IPS-18a (cell line): ENCODE measurements at regions not wholly inside any gene's neighbourhood (a gene's known extent, or its start where the extent isn't known, plus 50 kb on each side); places are given as distances from the start of the nearest gene placed in this dataset.
"Not testable (repeated sequence)": the region's sequence is repeated elsewhere in the genome, so short reads cannot be mapped to it uniquely, and the experiment has no call there.

Experiments used
- H3K27ac ChIP-seq: one replicate; pipeline ENCODE4 v1.5.1; 2013; ENCODE audit warnings: low read length
- H3K27me3 ChIP-seq: one replicate; pipeline ENCODE4 v1.6.1; 2013; ENCODE audit warnings: mild to moderate bottlenecking, low read length; ENCODE audit not compliant: control insufficient read depth, insufficient read depth
- H3K36me3 ChIP-seq: one replicate; pipeline ENCODE4 v1.6.1; 2013; ENCODE audit warnings: low read depth, low read length; ENCODE audit not compliant: control insufficient read depth
- H3K4me1 ChIP-seq: one replicate; pipeline ENCODE4 v1.6.1; 2013; ENCODE audit warnings: low read depth, low read length; ENCODE audit not compliant: control insufficient read depth
- H3K4me3 ChIP-seq: one replicate; pipeline ENCODE4 v1.5.1; 2013; ENCODE audit warnings: low read length
- H3K9ac ChIP-seq: one replicate; pipeline ENCODE4 v1.6.1; 2013; ENCODE audit warnings: mild to moderate bottlenecking, low read length, moderate library complexity
- H3K9me3 ChIP-seq: one replicate; pipeline ENCODE4 v1.6.1; 2013; ENCODE audit warnings: low read depth, low read length; ENCODE audit not compliant: control insufficient read depth

- Histone ChIP-seq H3K27me3 (no peaks in the 10 kb centered on the region), H3K4me3 (no peak overlapping the region), H3K9me3 (no peaks in the 10 kb centered on the region), H3K4me1 (no peaks in the 10 kb centered on the region), H3K9ac (no peak overlapping the region), H3K27ac (no peak overlapping the region), H3K36me3 (no peaks in the 10 kb centered on the region)
These were observed 1686.7 kb downstream of the SI start for GRCh38 chr3:163391407-163392181.

DNA sequence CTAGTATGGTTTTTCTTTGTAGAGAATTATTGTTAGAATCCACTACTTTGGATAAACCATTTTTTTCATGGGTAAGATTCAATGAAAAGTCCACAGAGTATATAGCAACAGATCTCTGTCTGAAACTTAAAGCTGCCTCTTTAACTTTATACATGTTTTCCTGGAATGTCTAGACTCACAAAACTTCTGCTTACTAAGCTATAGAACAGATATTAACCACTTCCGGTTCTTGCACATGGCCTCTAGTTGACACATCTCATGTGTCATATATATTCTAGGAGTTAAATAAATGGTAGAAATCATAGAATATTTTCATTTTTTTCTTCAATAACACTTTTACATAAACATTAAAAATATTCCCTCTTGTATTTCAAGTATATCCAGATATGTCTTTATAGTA lies 1693.9 kb downstream of the SI start:
- Histone ChIP-seq H3K4me1 (no peaks in the 10 kb centered on the region), H3K9me3 (no peaks in the 10 kb centered on the region), H3K4me3 (no peak overlapping the region), H3K36me3 (no peaks in the 10 kb centered on the region), H3K27me3 (no peaks in the 10 kb centered on the region), H3K9ac (no peak overlapping the region), H3K27ac (no peak overlapping the region)

- Histone ChIP-seq H3K27me3 (no peaks in the 10 kb centered on the region), H3K4me3 (no peak overlapping the region), H3K9ac (no peak overlapping the region), H3K4me1 (no peaks in the 10 kb centered on the region), H3K9me3 (no peaks in the 10 kb centered on the region), H3K27ac (no peak overlapping the region), H3K36me3 (no peaks in the 10 kb centered on the region)
These were observed 1696.1 kb downstream of the SI start for GRCh38 chr3:163382183-163382582.

DNA sequence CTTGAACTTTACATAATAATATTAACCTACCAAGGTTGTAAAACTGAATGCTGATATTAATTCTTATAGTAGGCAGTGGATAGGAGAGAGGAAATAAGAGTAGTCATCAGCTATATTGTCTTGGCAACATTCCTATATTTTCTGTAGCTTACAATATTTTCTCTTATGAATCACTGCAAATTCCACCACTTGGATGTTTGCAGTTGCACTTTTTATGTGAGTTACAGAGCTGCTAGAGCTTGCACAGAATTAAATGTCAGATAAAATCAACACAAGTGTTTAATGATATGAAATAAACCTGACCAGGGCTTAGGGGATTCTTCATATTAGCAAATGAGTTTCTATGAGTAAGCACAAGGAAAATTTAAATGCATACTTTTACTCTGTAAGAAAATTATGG lies 1710.1 kb downstream of the SI start:
- no peaks in the 10 kb centered on the region for H3K27me3 ChIP-seq
- no peak overlapping the region for H3K9ac ChIP-seq
- H3K4me1 ChIP-seq, result no peaks in the 10 kb centered on the region
- no peaks in the 10 kb centered on the region for H3K9me3 ChIP-seq
- no peak overlapping the region for H3K4me3 ChIP-seq
- no peaks in the 10 kb centered on the region for H3K36me3 ChIP-seq
- H3K27ac ChIP-seq, result no peak overlapping the region

DNA sequence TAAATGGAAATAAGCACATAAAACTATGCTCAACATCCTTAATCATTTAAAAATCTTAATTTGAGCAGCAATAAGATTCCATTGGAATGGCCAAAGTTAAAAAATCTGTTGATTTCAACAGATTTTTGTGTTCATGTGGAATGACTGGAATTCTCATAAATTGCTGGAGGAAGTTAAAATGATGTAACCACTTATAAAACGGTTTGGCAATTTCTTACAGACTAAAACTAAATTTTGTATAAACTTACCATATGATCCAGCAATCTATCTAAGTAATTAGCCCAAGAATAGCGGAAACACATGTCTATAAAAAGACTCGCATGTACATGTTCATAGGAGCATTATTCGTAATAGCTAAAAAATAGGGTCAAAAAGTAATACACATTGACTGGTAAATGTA lies 1713.6 kb downstream of the SI start:
- no peaks in the 10 kb centered on the region for H3K27me3 ChIP-seq
- no peaks in the 10 kb centered on the region for H3K9me3 ChIP-seq
- no peaks in the 10 kb centered on the region for H3K4me1 ChIP-seq
- H3K27ac ChIP-seq, result no peak overlapping the region
- no peaks in the 10 kb centered on the region for H3K36me3 ChIP-seq
- H3K4me3 ChIP-seq, result no peak overlapping the region
- no peak overlapping the region for H3K9ac ChIP-seq

GRCh38 chr3:163362151-163362550 lies 1716.1 kb downstream of the SI start:
- Histone ChIP-seq H3K27me3 (no peaks in the 10 kb centered on the region), H3K9ac (no peak overlapping the region), H3K36me3 (no peaks in the 10 kb centered on the region), H3K9me3 (no peaks in the 10 kb centered on the region), H3K4me1 (no peaks in the 10 kb centered on the region), H3K4me3 (no peak overlapping the region), H3K27ac (no peak overlapping the region)

DNA sequence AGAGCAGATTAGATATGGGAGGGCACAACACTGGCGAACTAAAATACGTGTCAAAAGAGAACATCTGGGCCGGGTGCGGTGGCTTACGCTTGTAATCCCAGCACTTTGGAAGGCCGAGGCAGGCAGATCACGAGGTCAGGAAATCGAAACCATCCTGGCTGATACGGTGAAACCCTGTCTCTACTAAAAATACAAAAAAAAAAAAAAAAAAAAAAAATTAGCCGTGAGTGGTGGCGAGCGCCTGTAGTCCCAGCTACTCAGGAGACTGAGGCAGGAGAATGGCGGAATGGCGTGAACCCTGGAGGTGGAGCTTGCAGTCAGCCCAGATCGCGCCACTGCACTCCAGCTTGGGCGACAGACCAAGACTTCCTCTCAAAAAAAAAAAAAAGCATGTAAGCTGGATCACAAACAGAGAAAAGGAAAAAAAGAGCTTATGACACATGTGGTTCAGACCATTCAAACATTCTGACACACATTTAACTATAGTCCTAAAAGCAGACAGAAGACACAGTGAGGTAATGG lies 1716.9 kb downstream of the SI start:
- not testable (repeated sequence) for H3K4me3 ChIP-seq, H3K9me3 ChIP-seq, H3K4me1 ChIP-seq, H3K36me3 ChIP-seq, H3K9ac ChIP-seq, H3K27me3 ChIP-seq, H3K27ac ChIP-seq

DNA sequence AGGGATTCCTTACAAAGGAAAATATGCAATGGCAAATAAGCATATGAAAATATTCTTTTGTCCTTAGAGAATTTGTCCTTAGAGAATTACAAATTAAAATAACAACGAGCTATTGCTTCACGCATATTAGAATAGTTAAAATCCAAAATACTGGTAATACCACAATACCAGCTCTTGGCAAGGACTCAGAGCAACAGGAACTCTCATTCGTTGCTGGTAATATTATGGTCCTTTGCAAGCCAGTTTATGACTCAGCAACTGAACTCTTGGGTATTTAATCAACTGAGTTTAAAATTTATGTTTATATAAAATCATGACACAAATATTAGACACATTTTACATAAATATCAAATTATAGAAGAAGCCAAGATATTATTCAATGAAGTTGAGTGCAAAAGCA lies 1730.4 kb downstream of the SI start:
- Histone ChIP-seq H3K36me3 (no peaks in the 10 kb centered on the region), H3K9me3 (no peaks in the 10 kb centered on the region), H3K9ac (no peak overlapping the region), H3K27me3 (no peaks in the 10 kb centered on the region), H3K4me1 (no peaks in the 10 kb centered on the region), H3K4me3 (no peak overlapping the region), H3K27ac (no peak overlapping the region)

DNA sequence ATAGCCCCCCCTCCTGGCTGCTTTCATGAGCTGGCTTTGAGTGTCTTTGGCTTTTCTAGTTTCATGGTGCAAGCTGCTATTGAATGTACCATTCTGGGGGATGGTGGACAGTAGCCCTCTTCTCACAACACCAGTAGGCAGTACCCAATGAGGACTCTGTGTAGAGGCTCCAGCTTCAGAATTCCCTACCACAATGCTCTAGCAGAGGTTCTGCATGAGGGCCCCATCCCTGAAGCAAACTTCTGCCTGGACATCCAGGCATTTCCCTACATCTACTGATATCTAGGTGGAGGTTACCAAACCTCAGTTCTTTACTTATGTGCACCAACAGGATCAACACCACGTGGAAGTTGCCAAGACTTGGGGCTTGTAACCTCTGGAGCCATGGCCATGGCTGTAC lies 1742.9 kb downstream of the SI start:
- Histone ChIP-seq H3K4me1 (no peaks in the 10 kb centered on the region), H3K27me3 (no peaks in the 10 kb centered on the region), H3K4me3 (no peak overlapping the region), H3K36me3 (no peaks in the 10 kb centered on the region), H3K9ac (no peak overlapping the region), H3K9me3 (peaks cover 7% of the 10 kb centered on the region), H3K27ac (no peak overlapping the region)

GRCh38 chr3:163328680-163329079 lies 1749.6 kb downstream of the SI start:
- Histone ChIP-seq H3K9ac (no peak overlapping the region), H3K4me3 (no peak overlapping the region), H3K9me3 (peaks cover 7% of the 10 kb centered on the region), H3K36me3 (no peaks in the 10 kb centered on the region), H3K4me1 (no peaks in the 10 kb centered on the region), H3K27ac (no peak overlapping the region), H3K27me3 (no peaks in the 10 kb centered on the region)

DNA sequence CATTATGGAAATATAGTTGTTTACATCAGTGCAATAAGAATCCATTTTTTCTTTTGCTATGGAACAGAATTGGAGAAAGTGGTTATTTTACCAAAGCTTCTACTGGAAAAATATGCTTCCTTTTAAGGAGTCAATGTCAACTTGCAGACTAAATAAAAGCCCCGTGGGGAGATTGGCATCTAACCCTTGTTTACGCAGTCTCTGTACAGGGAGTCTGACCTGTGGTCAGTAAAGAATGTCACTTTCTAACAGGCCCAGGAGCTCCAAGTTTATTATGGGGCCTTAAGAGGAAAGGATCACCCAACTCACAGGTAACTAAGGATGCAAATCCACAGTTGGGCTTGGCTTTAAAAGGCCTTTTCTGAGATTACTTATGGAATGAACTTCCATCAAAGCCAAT lies 1751.2 kb downstream of the SI start:
- no peaks in the 10 kb centered on the region for H3K36me3 ChIP-seq
- H3K9ac ChIP-seq, result no peak overlapping the region
- no peaks in the 10 kb centered on the region for H3K4me1 ChIP-seq
- H3K27me3 ChIP-seq, result no peaks in the 10 kb centered on the region
- H3K4me3 ChIP-seq, result no peak overlapping the region
- peaks cover 8% of the 10 kb centered on the region for H3K9me3 ChIP-seq
- no peak overlapping the region for H3K27ac ChIP-seq

DNA sequence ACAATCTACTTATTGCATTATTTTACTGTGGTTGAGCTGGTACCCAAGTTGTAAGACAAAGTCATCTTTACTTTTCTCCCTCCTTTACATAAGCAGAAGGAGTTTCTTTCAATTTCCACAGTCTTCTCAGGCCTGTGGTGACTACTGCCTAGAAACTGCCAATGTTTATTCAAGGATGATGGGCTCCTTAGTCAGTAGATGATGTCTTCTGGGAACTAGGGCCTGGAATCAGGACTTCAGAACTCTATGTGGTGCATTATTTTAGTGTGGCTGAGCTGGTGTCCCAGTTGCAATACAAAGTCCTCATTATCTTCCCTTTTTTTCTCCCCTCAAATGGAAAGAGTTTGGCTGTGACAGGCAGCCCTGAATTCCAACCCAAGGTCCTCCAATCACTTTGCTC lies 1762.5 kb downstream of the SI start:
- H3K27me3 ChIP-seq, result no peaks in the 10 kb centered on the region
- H3K9me3 ChIP-seq, result no peaks in the 10 kb centered on the region
- no peaks in the 10 kb centered on the region for H3K4me1 ChIP-seq
- H3K36me3 ChIP-seq, result no peaks in the 10 kb centered on the region
- no peak overlapping the region for H3K4me3 ChIP-seq
- no peak overlapping the region for H3K9ac ChIP-seq
- no peak overlapping the region for H3K27ac ChIP-seq
